ENCODE measurements at regions not wholly inside any gene's neighbourhood (a gene's known extent, or its start where the extent isn't known, plus 50 kb on each side); places are given as distances from the start of the nearest gene placed in this dataset.

DNA sequence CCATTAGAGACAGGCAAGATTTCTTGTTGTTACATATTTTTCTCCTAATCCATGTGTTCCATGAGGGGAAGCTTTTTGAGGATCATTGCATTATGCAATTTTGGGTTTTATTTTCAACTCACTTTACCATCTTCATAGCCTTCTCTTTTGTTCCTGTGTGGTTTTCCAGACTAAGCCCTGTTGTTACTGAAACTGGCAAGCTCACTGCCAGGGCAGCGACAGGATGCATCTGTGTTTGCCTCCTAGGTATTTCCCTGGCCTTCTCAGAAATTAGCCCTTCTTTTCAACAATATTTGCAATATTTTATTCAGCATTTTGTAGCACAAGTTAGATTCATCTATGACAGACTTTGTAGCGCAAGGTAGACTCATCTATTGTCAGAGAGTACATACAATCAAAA is 134.2 kb upstream of the CYYR1 start:
- no peak overlapping the region for H3K4me3 ChIP-seq (replicated peaks; ENCODE audit: low read depth, low read length)
- no peak for DNase-seq (ENCODE audit: low read depth)
- TF ChIP-seq, protein P1, sequence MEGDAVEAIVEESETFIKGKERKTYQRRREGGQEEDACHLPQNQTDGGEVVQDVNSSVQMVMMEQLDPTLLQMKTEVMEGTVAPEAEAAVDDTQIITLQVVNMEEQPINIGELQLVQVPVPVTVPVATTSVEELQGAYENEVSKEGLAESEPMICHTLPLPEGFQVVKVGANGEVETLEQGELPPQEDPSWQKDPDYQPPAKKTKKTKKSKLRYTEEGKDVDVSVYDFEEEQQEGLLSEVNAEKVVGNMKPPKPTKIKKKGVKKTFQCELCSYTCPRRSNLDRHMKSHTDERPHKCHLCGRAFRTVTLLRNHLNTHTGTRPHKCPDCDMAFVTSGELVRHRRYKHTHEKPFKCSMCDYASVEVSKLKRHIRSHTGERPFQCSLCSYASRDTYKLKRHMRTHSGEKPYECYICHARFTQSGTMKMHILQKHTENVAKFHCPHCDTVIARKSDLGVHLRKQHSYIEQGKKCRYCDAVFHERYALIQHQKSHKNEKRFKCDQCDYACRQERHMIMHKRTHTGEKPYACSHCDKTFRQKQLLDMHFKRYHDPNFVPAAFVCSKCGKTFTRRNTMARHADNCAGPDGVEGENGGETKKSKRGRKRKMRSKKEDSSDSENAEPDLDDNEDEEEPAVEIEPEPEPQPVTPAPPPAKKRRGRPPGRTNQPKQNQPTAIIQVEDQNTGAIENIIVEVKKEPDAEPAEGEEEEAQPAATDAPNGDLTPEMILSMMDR (IDR thresholded peaks at IDR 0.05; ENCODE audit: low read length, missing control alignments): no peak

DNA sequence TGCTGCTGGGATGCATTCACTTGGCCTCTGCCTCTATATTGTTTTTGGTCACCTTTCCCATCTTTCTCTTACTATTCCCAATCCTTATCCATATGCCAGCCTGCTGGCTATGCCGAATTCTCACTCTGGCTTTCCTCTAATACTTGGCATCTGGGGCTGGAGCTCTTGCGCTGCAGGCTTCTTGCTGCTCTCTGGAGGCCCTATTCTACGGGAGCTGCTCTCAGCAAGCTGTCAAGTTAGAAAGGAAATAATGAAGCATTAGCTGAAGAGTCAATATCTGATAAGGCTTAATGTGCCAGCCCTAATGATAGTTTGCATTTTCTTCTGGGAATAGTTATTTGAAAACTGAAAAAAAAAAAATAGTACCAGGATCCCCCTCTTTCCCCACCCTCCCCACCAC is 125.3 kb upstream of the CYYR1 start:
- no peak for DNase-seq (ENCODE audit: low read depth)
- TF ChIP-seq, protein P1 (IDR thresholded peaks at IDR 0.05; ENCODE audit: low read length, missing control alignments): no peak
- H3K4me3 ChIP-seq (replicated peaks; ENCODE audit: low read depth, low read length): no peak overlapping the region

DNA sequence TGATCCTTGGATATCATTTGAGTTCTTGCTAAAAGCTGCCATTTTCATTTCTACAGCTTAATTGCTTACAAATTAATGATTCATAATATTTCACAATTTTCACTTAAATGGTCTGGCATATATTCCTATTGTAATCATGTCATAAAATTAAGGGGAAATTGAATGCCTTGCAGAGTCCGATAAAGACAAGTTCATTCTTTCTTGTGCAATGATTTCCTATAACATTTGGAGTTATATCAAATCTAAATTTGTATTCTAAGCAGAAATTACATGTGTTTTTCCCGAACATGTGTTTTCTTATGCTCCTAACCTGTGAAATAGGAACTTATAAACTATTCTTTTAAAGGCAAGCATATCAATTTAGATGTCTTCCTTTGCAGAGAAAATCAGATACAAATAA is 118.3 kb upstream of the CYYR1 start:
- TF ChIP-seq, protein P1 (IDR thresholded peaks at IDR 0.05; ENCODE audit: low read length, missing control alignments): no peak
- no peak for DNase-seq (ENCODE audit: low read depth)
- H3K4me3 ChIP-seq (replicated peaks; ENCODE audit: low read depth, low read length): no peak overlapping the region

DNA sequence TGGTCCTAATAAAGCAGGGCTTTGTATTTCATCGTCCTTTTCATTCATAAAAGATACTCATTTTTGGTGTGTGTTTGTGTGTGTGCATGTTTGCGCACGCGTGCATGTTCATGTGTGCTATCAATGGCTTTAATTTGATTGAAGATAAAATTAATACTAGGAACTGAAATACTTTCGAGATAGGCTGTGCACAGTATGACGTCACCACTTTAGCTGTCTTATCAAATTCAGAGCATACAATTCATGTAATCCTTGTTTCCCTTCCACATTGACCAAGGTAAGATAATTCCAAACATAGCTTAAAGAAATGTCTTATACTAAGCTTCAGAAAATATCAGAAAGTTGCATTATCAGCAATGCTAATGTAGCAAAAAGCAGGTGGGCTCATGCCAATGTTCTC is 113.6 kb upstream of the CYYR1 start:
- DNase-seq (ENCODE audit: low read depth): no peak
- H3K4me3 ChIP-seq (replicated peaks; ENCODE audit: low read depth, low read length): no peak overlapping the region
- TF ChIP-seq, protein P1 (IDR thresholded peaks at IDR 0.05; ENCODE audit: low read length, missing control alignments): no peak

DNA sequence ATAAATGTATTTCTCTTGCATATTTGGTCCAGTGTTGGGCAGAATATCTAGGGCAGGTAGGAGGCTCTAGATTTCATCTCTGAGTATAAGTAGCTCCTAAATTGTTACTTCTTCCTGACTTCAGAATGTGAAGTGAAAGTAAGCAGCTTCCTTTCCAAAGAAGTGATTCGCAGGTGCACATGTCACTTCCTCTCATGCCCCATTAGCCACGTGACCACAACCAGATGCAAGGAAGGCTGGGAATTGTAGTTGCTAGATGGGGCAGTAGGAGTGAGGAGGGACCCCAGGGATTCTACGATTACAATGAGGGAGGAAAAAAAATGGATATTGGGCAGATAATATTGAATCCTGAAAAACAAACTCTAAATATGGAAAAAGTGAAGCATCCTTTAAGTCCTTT is 113.2 kb upstream of the CYYR1 start:
- H3K4me3 ChIP-seq (replicated peaks; ENCODE audit: low read depth, low read length): no peak overlapping the region
- TF ChIP-seq, protein P1 (IDR thresholded peaks at IDR 0.05; ENCODE audit: low read length, missing control alignments): no peak
- DNase-seq (ENCODE audit: low read depth): peak; percentile 21

DNA sequence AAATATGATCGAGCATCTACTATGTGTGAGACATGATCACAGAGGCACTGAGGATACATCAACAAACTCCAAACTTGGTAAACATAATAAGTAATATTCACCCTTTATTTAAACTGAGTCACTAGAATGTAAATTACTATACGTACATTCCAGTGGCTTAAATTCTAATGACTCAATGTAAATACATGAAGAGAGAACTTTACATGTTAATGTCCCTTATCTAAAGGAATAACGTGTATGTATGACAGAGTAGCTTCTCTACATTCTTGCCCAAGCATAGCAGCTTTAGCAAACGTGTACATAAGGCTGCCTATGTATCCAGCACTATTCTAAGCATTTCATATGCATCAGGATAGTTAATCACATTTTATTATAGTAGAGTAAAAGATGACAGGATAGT is 111.8 kb upstream of the CYYR1 start:
- TF ChIP-seq, protein P1 (IDR thresholded peaks at IDR 0.05; ENCODE audit: low read length, missing control alignments): no peak
- H3K4me3 ChIP-seq (replicated peaks; ENCODE audit: low read depth, low read length): no peak overlapping the region
- DNase-seq (ENCODE audit: low read depth): no peak

DNA sequence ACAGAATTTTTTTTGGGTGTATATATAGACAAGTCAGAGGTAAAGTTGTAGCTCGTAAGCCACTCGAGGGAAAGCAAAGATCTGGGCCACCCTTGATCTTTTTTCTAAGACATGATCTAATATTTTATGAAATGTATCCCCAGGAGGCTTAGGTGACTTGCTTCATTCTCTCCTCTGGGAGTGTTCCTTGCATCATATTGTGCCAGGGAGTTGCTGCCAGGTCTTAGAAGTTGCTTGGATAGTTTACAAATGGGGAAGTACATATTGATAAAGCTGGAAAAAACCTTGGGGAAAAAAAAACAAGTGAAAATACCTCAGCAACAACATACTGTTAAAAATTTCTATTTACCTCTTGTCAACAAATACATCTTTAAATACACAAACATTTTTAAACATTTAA is 110.9 kb upstream of the CYYR1 start:
- no peak overlapping the region for H3K4me3 ChIP-seq (replicated peaks; ENCODE audit: low read depth, low read length)
- no peak for DNase-seq (ENCODE audit: low read depth)
- TF ChIP-seq, protein P1 (IDR thresholded peaks at IDR 0.05; ENCODE audit: low read length, missing control alignments): no peak
